H9 (cell line): ENCODE measurements at regions not wholly inside any gene's neighbourhood (a gene's known extent, or its start where the extent isn't known, plus 50 kb on each side); places are given as distances from the start of the nearest gene placed in this dataset.

Source experiments
- DNase-seq: peaks from one replicate; pipeline ENCODE4 v3.0.0-alpha.2; 2017
- H2AFZ ChIP-seq: one replicate; pipeline ENCODE4 v1.6.1; 2013; ENCODE audit warnings: mild to moderate bottlenecking, low read length, control low read depth, moderate library complexity
- H2AK5ac ChIP-seq: 2 replicates; pipeline ENCODE4 v1.6.1; 2013; ENCODE audit warnings: low read length, control low read depth, mixed read lengths; ENCODE audit not compliant: insufficient read length
- H2BK120ac ChIP-seq: one replicate; pipeline ENCODE4 v1.6.1; 2013; ENCODE audit warnings: low read depth, mild to moderate bottlenecking, low read length, control low read depth, inconsistent platforms; ENCODE audit not compliant: poor library complexity, severe bottlenecking
- H2BK12ac ChIP-seq: 2 replicates; pipeline ENCODE4 v1.6.1; 2013; ENCODE audit warnings: low read length, control low read depth, mixed read lengths, low read depth; ENCODE audit not compliant: insufficient read length
- H2BK15ac ChIP-seq: 2 replicates; pipeline ENCODE4 v1.6.1; 2013; ENCODE audit warnings: low read depth, low read length, control low read depth
- H2BK20ac ChIP-seq: one replicate; pipeline ENCODE4 v1.6.1; 2013; ENCODE audit warnings: low read depth, mild to moderate bottlenecking, low read length, control low read depth, inconsistent platforms; ENCODE audit not compliant: poor library complexity, severe bottlenecking
- H2BK5ac ChIP-seq: 2 replicates; pipeline ENCODE4 v1.6.1; 2013; ENCODE audit warnings: low read length, control low read depth, mixed read lengths; ENCODE audit not compliant: insufficient read length
- H3K14ac ChIP-seq: 2 replicates; pipeline ENCODE4 v1.6.1; 2013; ENCODE audit warnings: low read length, control low read depth; ENCODE audit not compliant: insufficient read depth
- H3K18ac ChIP-seq: 2 replicates; pipeline ENCODE4 v1.6.1; 2013; ENCODE audit warnings: low read depth, mild to moderate bottlenecking, mixed read lengths, low read length, control low read depth; ENCODE audit not compliant: insufficient read length
- H3K23ac ChIP-seq: 2 replicates; pipeline ENCODE4 v1.6.1; 2013; ENCODE audit warnings: low read length, control low read depth, mixed read lengths, low read depth; ENCODE audit not compliant: insufficient read length
- H3K23me2 ChIP-seq: 2 replicates; pipeline ENCODE4 v1.6.1; 2013; ENCODE audit warnings: low read depth, mild to moderate bottlenecking, mixed read lengths, low read length, control low read depth; ENCODE audit not compliant: insufficient read length, poor library complexity, severe bottlenecking
- H3K27ac ChIP-seq: 2 replicates; pipeline ENCODE4 v1.5.1; 2013; ENCODE audit warnings: low read length, control low read depth, mixed read lengths, low read depth; ENCODE audit not compliant: insufficient read length
- H3K27me3 ChIP-seq: 2 replicates; pipeline ENCODE4 v1.6.1; 2013; ENCODE audit warnings: low read length, control low read depth, inconsistent platforms; ENCODE audit not compliant: insufficient read depth
- H3K4ac ChIP-seq: 2 replicates; pipeline ENCODE4 v1.6.1; 2013; ENCODE audit warnings: low read depth, mild to moderate bottlenecking, control low read depth, inconsistent platforms, low read length, moderate library complexity
- H3K4me1 ChIP-seq: 2 replicates; pipeline ENCODE4 v1.6.1; 2013; ENCODE audit warnings: low read length, control low read depth, inconsistent platforms; ENCODE audit not compliant: insufficient read depth
- H3K4me2 ChIP-seq: 2 replicates; pipeline ENCODE4 v1.6.1; 2013; ENCODE audit warnings: low read length, control low read depth, mixed read lengths; ENCODE audit not compliant: insufficient read length, insufficient read depth
- H3K56ac ChIP-seq: 2 replicates; pipeline ENCODE4 v1.6.1; 2013; ENCODE audit warnings: low read depth, mild to moderate bottlenecking, mixed read lengths, low read length, control low read depth; ENCODE audit not compliant: insufficient read length
- H3K79me1 ChIP-seq: 2 replicates; pipeline ENCODE4 v1.6.1; 2013; ENCODE audit warnings: low read depth, mild to moderate bottlenecking, moderate library complexity, low read length, control low read depth, inconsistent platforms; ENCODE audit not compliant: insufficient read depth, poor library complexity, severe bottlenecking
- H3K79me2 ChIP-seq: 2 replicates; pipeline ENCODE4 v1.6.1; 2013; ENCODE audit warnings: low read length, control low read depth, inconsistent platforms; ENCODE audit not compliant: insufficient read depth
- H3K9ac ChIP-seq: 2 replicates; pipeline ENCODE4 v1.6.1; 2013; ENCODE audit warnings: low read length, control low read depth, mixed read lengths; ENCODE audit not compliant: insufficient read length; ENCODE audit errors: extremely low read depth
- H3K9me3 ChIP-seq: one replicate; pipeline ENCODE4 v1.6.1; 2013; ENCODE audit warnings: low read depth, low read length, inconsistent platforms; ENCODE audit not compliant: control insufficient read depth
- H3T11ph ChIP-seq: one replicate; pipeline ENCODE4 v1.6.1; 2013; ENCODE audit warnings: mild to moderate bottlenecking, low read length, control low read depth, inconsistent platforms
- H4K20me1 ChIP-seq: one replicate; pipeline ENCODE4 v1.6.1; 2013; ENCODE audit not compliant: control insufficient read depth, insufficient read length, insufficient read depth
- H4K5ac ChIP-seq: 2 replicates; pipeline ENCODE4 v1.6.1; 2013; ENCODE audit warnings: low read depth, mild to moderate bottlenecking, mixed read lengths, low read length, control low read depth; ENCODE audit not compliant: insufficient read length
- H4K8ac ChIP-seq: replicated peaks from 2 replicates; pipeline ENCODE4 v1.6.1; 2013; ENCODE audit warnings: low read length, control low read depth, mixed read lengths, low read depth; ENCODE audit not compliant: insufficient read length
- H4K91ac ChIP-seq: 2 replicates; pipeline ENCODE4 v1.6.1; 2013; ENCODE audit warnings: low read depth, mild to moderate bottlenecking, moderate library complexity, mixed read lengths, low read length, control low read depth; ENCODE audit not compliant: insufficient read length
- H3K27ac Mint-ChIP-seq, 3 experiments: 2 replicates in 2 of 3; 3 replicates in 1 of 3; pipeline ENCODE4 v1.8.0; 2020 to 2021; ENCODE audit warnings: mixed read lengths in 3 of 3, mild to moderate bottlenecking in 1 of 3, moderate library complexity in 1 of 3
- H3K27me3 Mint-ChIP-seq: 2 replicates; pipeline ENCODE4 v1.8.0; 2021; ENCODE audit warnings: low read depth, mild to moderate bottlenecking, moderate library complexity, mixed read lengths
- H3K36me3 Mint-ChIP-seq, 3 experiments: 2 replicates in 2 of 3; 3 replicates in 1 of 3; pipeline ENCODE4 v1.8.0; 2020 to 2021; ENCODE audit warnings: low read depth in 3 of 3, mixed read lengths in 3 of 3; ENCODE audit not compliant: insufficient read depth in 1 of 3
- H3K4me1 Mint-ChIP-seq, 2 experiments: 2 replicates each; pipeline ENCODE4 v1.8.0; 2020; ENCODE audit warnings: mixed read lengths in 2 of 2
- H3K4me3 Mint-ChIP-seq, 2 experiments: 2 replicates in 1 of 2; 3 replicates in 1 of 2; pipeline ENCODE4 v1.8.0; 2020 to 2021; ENCODE audit warnings: mild to moderate bottlenecking in 2 of 2, mixed read lengths in 2 of 2, moderate library complexity in 1 of 2
- H3K9me3 Mint-ChIP-seq, 2 experiments: 2 replicates in 1 of 2; 3 replicates in 1 of 2; pipeline ENCODE4 v1.8.0; 2020; ENCODE audit warnings: mild to moderate bottlenecking in 2 of 2, mixed read lengths in 2 of 2, moderate library complexity in 1 of 2
- CTCF ChIP-seq: fragments of 200-600 bp; sonication (generic); conservative IDR thresholded peaks from 3 replicates; pipeline ENCODE4 v1.8.0; 2021; ENCODE audit warnings: antibody characterized with exemption, mild to moderate bottlenecking
- WGBS: extraction: QIAGEN DNeasy Blood & Tissue Kit; methylation state at CpG from one replicate; pipeline ENCODE4 v1.1.7; 2013; ENCODE audit warnings: missing lambda C conversion rate, low lambda C conversion rate, mixed read lengths; ENCODE audit not compliant: insufficient read length; ENCODE audit errors: extremely low coverage; 5-methylcytosine and 5-hydroxymethylcytosine counted together

GRCh38 chr4:184536065-184536880 is 61.9 kb upstream of the IRF2 start:
- no peak overlapping the region; a peak in 1 of 7 replicates for H3K27ac Mint-ChIP-seq
- Histone ChIP-seq H2AK5ac (no peak overlapping the region), H4K8ac (no peak overlapping the region), H2BK12ac (no peak overlapping the region), H3K56ac (no peak overlapping the region), H4K5ac (no peak overlapping the region), H4K20me1 (no peaks in the 10 kb centered on the region), H3K4me2 (peak overlapping the region; percentile 88), H3K27ac (no peak overlapping the region), H2BK20ac (no peak overlapping the region), H3K9me3 (no peaks in the 10 kb centered on the region), H2AFZ (no peak overlapping the region), H3K18ac (no peak overlapping the region), H3T11ph (no peak overlapping the region), H3K79me2 (no peaks in the 10 kb centered on the region), H2BK15ac (no peak overlapping the region), H3K27me3 (no peaks in the 10 kb centered on the region), H3K4me1 (no peaks in the 10 kb centered on the region), H3K23ac (no peak overlapping the region), H4K91ac (no peak overlapping the region), H3K79me1 (no peaks in the 10 kb centered on the region), H2BK120ac (no peak overlapping the region), H3K4ac (no peak overlapping the region), H2BK5ac (no peak overlapping the region), H3K9ac (peak overlapping the region; percentile 85), H3K14ac (no peak overlapping the region), H3K23me2 (peaks cover 4% of the 10 kb centered on the region)
- DNase-seq = no peak
- peaks cover 21% of the 10 kb centered on the region in 2 experiments for H3K4me1 Mint-ChIP-seq
- H3K4me3 Mint-ChIP-seq = peak overlapping the region; percentile 90
- H3K27me3 Mint-ChIP-seq = no peaks in the 10 kb centered on the region
- WGBS = no CpG with 5 or more reads among the region's 10 CpGs
- H3K36me3 Mint-ChIP-seq = peaks cover 0 to 2% (median 0%) of the 10 kb centered on the region in 3 experiments; a peak in 2 of 7 replicates
- no peaks in the 10 kb centered on the region for H3K9me3 Mint-ChIP-seq
- no peak for TF ChIP-seq CTCF
